HL-60 (cell line): ENCODE measurements at regions not wholly inside any gene's neighbourhood (a gene's known extent, or its start where the extent isn't known, plus 50 kb on each side); places are given as distances from the start of the nearest gene placed in this dataset.
A peak's percentile ranks its signal among the peaks of the same experiment; 100 is the strongest.

Experiments
- DNase-seq, 2 experiments: peaks; one replicate each; pipeline ENCODE4 v3.0.0-alpha.2; 2010 to 2020; ENCODE audit warnings: low read depth in 1 of 2, low spot score in 1 of 2
- H3K27ac ChIP-seq: fragments of 250-450 bp; sonication (Bioruptor Pico); replicated peaks from 2 replicates; pipeline ENCODE4 v1.5.1; 2020; ENCODE audit warnings: mild to moderate bottlenecking, moderate library complexity
- H3K27me3 ChIP-seq: fragments of 250-450 bp; sonication (Bioruptor Pico); 2 replicates; pipeline ENCODE4 v1.5.1; 2021; ENCODE audit warnings: mild to moderate bottlenecking, moderate library complexity; ENCODE audit not compliant: insufficient read depth, poor library complexity, severe bottlenecking
- H3K4me3 ChIP-seq: replicated peaks from 2 replicates; pipeline ENCODE4 v1.5.1; 2011; ENCODE audit warnings: mild to moderate bottlenecking, control low read depth, low read length; ENCODE audit not compliant: insufficient read depth
- GABPA ChIP-seq: IDR thresholded peaks from 2 replicates; pipeline ENCODE4 v1.6.1; 2012; ENCODE audit warnings: low read depth
- POLR2AphosphoS5 ChIP-seq: IDR thresholded peaks from 2 replicates; pipeline ENCODE4 v1.6.1; 2012; ENCODE audit warnings: low read depth
- SPI1 ChIP-seq: IDR thresholded peaks from 2 replicates; pipeline ENCODE4 v1.6.1; 2012; ENCODE audit warnings: low read depth, mild to moderate bottlenecking, borderline replicate concordance
- TF ChIP-seq, protein P1 (sequence below): IDR thresholded peaks from 2 replicates; pipeline ENCODE4 v1.6.1; 2012; ENCODE audit warnings: low read depth; ENCODE audit not compliant: insufficient replicate concordance
- TF ChIP-seq, protein P2 (sequence below): IDR thresholded peaks from one replicate; pipeline ENCODE4 v1.5.1; 2011; ENCODE audit warnings: low read length, control low read depth, inconsistent platforms; ENCODE audit not compliant: insufficient read depth

DNA sequence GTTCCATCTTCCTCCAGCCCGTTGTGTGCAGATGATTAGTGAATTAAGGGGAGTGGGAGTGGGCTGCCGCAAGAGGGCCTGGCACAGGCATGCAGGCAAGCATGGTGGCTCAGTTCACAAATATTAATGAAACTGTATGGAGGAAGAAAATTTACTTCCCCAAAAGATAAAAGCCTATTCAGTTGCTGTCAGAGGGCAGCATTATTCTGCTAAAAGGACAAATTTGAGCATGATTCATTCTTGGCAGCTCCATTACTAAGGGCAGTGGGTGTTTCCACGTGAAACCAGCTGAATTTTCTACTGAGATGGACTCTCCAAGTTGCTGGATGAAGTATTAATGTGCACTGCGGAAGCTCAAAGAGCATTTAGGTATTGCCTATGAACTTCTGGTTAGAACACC, 90.9 kb upstream of the WDR11 start:
- Histone ChIP-seq H3K27me3 (no peaks in the 10 kb centered on the region), H3K4me3 (no peak overlapping the region), H3K27ac (no peak overlapping the region; the same call in 1 of the 2 replicates)
- DNase-seq = no peak
- TF ChIP-seq POLR2AphosphoS5 = no peak
- TF ChIP-seq SPI1 = no peak
- no peak for TF ChIP-seq GABPA
- TF ChIP-seq, protein P1, sequence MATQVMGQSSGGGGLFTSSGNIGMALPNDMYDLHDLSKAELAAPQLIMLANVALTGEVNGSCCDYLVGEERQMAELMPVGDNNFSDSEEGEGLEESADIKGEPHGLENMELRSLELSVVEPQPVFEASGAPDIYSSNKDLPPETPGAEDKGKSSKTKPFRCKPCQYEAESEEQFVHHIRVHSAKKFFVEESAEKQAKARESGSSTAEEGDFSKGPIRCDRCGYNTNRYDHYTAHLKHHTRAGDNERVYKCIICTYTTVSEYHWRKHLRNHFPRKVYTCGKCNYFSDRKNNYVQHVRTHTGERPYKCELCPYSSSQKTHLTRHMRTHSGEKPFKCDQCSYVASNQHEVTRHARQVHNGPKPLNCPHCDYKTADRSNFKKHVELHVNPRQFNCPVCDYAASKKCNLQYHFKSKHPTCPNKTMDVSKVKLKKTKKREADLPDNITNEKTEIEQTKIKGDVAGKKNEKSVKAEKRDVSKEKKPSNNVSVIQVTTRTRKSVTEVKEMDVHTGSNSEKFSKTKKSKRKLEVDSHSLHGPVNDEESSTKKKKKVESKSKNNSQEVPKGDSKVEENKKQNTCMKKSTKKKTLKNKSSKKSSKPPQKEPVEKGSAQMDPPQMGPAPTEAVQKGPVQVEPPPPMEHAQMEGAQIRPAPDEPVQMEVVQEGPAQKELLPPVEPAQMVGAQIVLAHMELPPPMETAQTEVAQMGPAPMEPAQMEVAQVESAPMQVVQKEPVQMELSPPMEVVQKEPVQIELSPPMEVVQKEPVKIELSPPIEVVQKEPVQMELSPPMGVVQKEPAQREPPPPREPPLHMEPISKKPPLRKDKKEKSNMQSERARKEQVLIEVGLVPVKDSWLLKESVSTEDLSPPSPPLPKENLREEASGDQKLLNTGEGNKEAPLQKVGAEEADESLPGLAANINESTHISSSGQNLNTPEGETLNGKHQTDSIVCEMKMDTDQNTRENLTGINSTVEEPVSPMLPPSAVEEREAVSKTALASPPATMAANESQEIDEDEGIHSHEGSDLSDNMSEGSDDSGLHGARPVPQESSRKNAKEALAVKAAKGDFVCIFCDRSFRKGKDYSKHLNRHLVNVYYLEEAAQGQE = no peak
- TF ChIP-seq, protein P2, sequence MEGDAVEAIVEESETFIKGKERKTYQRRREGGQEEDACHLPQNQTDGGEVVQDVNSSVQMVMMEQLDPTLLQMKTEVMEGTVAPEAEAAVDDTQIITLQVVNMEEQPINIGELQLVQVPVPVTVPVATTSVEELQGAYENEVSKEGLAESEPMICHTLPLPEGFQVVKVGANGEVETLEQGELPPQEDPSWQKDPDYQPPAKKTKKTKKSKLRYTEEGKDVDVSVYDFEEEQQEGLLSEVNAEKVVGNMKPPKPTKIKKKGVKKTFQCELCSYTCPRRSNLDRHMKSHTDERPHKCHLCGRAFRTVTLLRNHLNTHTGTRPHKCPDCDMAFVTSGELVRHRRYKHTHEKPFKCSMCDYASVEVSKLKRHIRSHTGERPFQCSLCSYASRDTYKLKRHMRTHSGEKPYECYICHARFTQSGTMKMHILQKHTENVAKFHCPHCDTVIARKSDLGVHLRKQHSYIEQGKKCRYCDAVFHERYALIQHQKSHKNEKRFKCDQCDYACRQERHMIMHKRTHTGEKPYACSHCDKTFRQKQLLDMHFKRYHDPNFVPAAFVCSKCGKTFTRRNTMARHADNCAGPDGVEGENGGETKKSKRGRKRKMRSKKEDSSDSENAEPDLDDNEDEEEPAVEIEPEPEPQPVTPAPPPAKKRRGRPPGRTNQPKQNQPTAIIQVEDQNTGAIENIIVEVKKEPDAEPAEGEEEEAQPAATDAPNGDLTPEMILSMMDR = no peak

DNA sequence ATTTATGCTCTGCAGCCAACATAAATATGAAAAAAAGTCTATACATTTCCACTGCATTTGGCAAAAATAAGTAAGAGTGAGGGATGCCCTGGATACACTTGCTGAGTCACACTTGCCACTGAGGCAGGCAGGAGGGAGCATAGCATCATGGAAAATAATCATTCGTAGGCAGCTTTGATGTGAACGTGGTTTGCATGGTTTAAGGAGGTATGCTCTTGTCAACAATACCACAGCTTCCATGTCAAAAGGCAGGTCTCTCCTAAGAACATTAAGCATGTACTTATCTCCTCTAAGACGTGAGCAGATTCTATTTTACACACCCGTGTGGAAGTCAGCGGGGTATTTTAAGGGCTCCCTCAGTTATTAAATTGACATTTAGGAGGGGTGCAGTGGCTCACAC, 89.2 kb upstream of the WDR11 start:
- no peak overlapping the region for H3K27ac ChIP-seq
- DNase-seq = no peak
- TF ChIP-seq, protein P2 = no peak
- TF ChIP-seq GABPA (no peak), SPI1 (no peak), POLR2AphosphoS5 (no peak)
- TF ChIP-seq, protein P1 = no peak

DNA sequence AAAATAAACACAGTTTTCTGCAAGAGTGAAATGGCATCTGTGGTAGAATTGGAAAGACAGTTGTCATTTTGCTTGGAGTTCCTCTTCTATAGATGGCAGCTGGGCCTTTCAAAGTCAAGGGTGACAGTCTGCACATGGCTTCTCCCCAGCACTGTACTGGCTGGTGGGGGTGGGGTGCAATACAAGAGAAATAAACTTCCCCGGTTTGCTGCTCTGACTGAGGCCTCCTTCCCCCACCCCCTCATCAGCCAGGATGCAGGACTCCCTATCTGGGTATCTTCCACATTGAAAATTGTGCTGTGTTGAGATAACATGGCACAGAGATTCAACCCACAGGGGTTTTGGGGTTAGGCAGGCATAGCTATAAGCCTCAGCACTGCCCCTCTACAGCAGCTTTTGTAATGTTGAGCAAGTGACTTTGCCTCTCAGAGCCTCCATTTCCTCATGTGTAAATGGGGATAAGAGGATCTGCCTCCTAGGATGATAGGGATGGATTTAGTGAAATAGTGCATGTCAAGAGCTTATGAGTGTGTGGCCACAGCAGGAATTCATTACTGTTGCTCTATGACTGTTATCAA, 85.8 kb upstream of the WDR11 start:
- DNase-seq = peak in 1 of 2 experiments; percentile 17
- no peak overlapping the region for H3K27ac ChIP-seq

More for the DNA sequence above, 89.2 kb upstream of the WDR11 start:
- Histone ChIP-seq H3K27me3 (no peaks in the 10 kb centered on the region), H3K4me3 (no peak overlapping the region)

More for the DNA sequence above, 85.8 kb upstream of the WDR11 start:
- H3K27me3 ChIP-seq = no peaks in the 10 kb centered on the region
- no peak overlapping the region for H3K4me3 ChIP-seq
- peak; percentile 6; the same call in 1 of the 2 replicates for TF ChIP-seq SPI1
- TF ChIP-seq, protein P2 = no peak
